IPS-20b (cell line): ENCODE measurements at regions not wholly inside any gene's neighbourhood (a gene's known extent, or its start where the extent isn't known, plus 50 kb on each side); places are given as distances from the start of the nearest gene placed in this dataset.
"Not testable (repeated sequence)": the region's sequence is repeated elsewhere in the genome, so short reads cannot be mapped to it uniquely, and the experiment has no call there.

Source experiments
- H3K27ac ChIP-seq: one replicate; pipeline ENCODE4 v1.5.1; 2013; ENCODE audit warnings: low read length
- H3K27me3 ChIP-seq: 2 replicates; pipeline ENCODE4 v1.6.1; 2013; ENCODE audit warnings: mild to moderate bottlenecking, low read length, inconsistent platforms; ENCODE audit not compliant: insufficient read depth
- H3K36me3 ChIP-seq: 2 replicates; pipeline ENCODE4 v1.6.1; 2013; ENCODE audit warnings: low read depth, mild to moderate bottlenecking, inconsistent platforms, low read length, moderate library complexity; ENCODE audit not compliant: insufficient read depth
- H3K4me1 ChIP-seq: 2 replicates; pipeline ENCODE4 v1.6.1; 2013; ENCODE audit warnings: mild to moderate bottlenecking, control low read depth, inconsistent platforms, low read length, moderate library complexity; ENCODE audit not compliant: insufficient read depth
- H3K4me3 ChIP-seq: 2 replicates; pipeline ENCODE4 v1.5.1; 2013; ENCODE audit warnings: mild to moderate bottlenecking, low read length, inconsistent platforms
- H3K9ac ChIP-seq: 2 replicates; pipeline ENCODE4 v1.6.1; 2013; ENCODE audit warnings: low read depth, mild to moderate bottlenecking, inconsistent platforms, low read length, moderate library complexity
- H3K9me3 ChIP-seq: 2 replicates; pipeline ENCODE4 v1.6.1; 2013; ENCODE audit warnings: mild to moderate bottlenecking, low read depth, low read length, inconsistent platforms; ENCODE audit not compliant: insufficient read depth

GRCh38 chr4:30860978-30861377, 140.8 kb downstream of the PCDH7 start:
- H3K4me3 ChIP-seq = no peak overlapping the region
- peaks cover 3% of the 10 kb centered on the region for H3K4me1 ChIP-seq
- no peak overlapping the region for H3K27ac ChIP-seq

GRCh38 chr4:30862196-30862595, 142.0 kb downstream of the PCDH7 start:
- Histone ChIP-seq H3K27me3 (no peaks in the 10 kb centered on the region), H3K4me3 (no peak overlapping the region), H3K36me3 (no peaks in the 10 kb centered on the region), H3K9ac (no peak overlapping the region), H3K4me1 (peaks cover 15% of the 10 kb centered on the region), H3K9me3 (no peaks in the 10 kb centered on the region), H3K27ac (no peak overlapping the region)

More at GRCh38 chr4:30860978-30861377, 140.8 kb downstream of the PCDH7 start:
- Histone ChIP-seq H3K9me3 (no peaks in the 10 kb centered on the region), H3K9ac (no peak overlapping the region), H3K36me3 (no peaks in the 10 kb centered on the region), H3K27me3 (no peaks in the 10 kb centered on the region)

- H3K27me3 ChIP-seq = no peaks in the 10 kb centered on the region
- peaks cover 15% of the 10 kb centered on the region for H3K4me1 ChIP-seq
- H3K36me3 ChIP-seq = no peaks in the 10 kb centered on the region
- H3K9me3 ChIP-seq = no peaks in the 10 kb centered on the region
- H3K27ac ChIP-seq = no peak overlapping the region
- no peak overlapping the region for H3K9ac ChIP-seq
- no peak overlapping the region for H3K4me3 ChIP-seq
Measured at GRCh38 chr4:30863021-30863420, 142.9 kb downstream of the PCDH7 start.

DNA sequence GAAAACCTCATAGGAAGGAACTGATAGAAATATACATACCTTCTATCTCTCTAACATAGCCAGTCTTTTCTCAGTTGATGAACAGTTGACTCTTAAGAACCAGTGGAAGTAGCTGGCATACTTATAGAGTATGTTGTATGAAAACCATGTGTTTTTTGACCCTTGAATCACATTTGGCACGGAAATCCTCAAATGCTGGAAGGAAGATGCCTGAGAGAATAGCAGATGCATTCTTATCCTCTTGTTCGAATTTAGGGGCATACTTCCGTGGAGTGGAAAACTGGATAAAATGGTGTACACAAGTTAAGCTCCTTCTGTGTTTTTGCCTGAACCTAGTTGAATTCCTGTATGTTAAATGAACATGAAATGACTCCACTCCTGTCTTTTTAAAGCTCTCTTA, 145.5 kb downstream of the PCDH7 start:
- Histone ChIP-seq H3K36me3 (no peaks in the 10 kb centered on the region), H3K4me1 (peaks cover 15% of the 10 kb centered on the region), H3K9ac (no peak overlapping the region), H3K4me3 (no peak overlapping the region), H3K27me3 (no peaks in the 10 kb centered on the region), H3K27ac (no peak overlapping the region), H3K9me3 (no peaks in the 10 kb centered on the region)

DNA sequence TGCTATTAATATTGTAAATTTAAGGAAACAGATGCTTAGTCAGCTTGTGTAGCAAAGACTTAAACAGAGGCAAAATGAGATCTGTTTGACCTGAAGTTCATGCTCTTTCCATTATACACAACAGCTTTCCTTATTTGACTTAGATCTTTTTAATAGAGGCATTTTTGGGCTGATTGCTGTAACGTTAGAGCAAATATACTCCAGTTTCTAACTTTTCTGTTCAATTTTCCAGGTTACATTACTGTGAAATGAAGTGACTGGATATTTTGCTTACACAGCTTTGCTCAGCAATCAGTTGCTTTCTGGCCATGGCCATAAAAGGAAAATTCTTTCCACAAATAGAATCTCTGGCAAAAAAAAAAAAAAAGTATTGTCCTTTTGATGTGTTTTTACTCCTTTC, 146.2 kb downstream of the PCDH7 start:
- no peak overlapping the region for H3K27ac ChIP-seq
- H3K4me3 ChIP-seq = no peak overlapping the region

DNA sequence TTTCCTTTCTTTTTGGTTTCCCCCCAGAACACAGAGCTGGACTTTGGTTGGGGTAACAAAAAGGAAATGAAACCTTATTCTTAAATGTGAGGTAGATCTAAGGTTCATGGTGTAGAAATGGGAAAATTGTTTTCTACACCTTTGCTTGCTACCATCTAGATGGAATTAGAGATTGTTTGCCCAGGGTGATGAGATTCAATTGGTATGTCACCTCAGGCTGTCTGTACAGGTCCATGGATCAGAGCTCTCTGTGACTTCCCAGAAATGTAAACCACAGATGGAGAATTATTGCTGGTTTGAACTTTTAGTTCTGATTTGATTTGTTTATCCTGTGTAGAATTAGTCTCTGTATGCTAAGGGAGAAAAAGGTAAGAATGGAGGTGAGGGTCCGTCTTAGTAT, 146.7 kb downstream of the PCDH7 start:
- Histone ChIP-seq H3K27me3 (no peaks in the 10 kb centered on the region), H3K9ac (no peak overlapping the region), H3K36me3 (no peaks in the 10 kb centered on the region), H3K27ac (no peak overlapping the region), H3K4me1 (peaks cover 12% of the 10 kb centered on the region), H3K9me3 (no peaks in the 10 kb centered on the region), H3K4me3 (no peak overlapping the region)

More for the DNA sequence above, 146.2 kb downstream of the PCDH7 start:
- H3K9ac ChIP-seq = no peak overlapping the region
- H3K9me3 ChIP-seq = no peaks in the 10 kb centered on the region
- H3K27me3 ChIP-seq = no peaks in the 10 kb centered on the region
- no peaks in the 10 kb centered on the region for H3K36me3 ChIP-seq
- H3K4me1 ChIP-seq = peaks cover 12% of the 10 kb centered on the region

- Histone ChIP-seq H3K9me3 (no peaks in the 10 kb centered on the region), H3K36me3 (no peaks in the 10 kb centered on the region), H3K4me1 (peaks cover 12% of the 10 kb centered on the region), H3K9ac (no peak overlapping the region), H3K27ac (no peak overlapping the region), H3K4me3 (no peak overlapping the region), H3K27me3 (no peaks in the 10 kb centered on the region)
Measured at GRCh38 chr4:30867427-30867826, 147.3 kb downstream of the PCDH7 start.

DNA sequence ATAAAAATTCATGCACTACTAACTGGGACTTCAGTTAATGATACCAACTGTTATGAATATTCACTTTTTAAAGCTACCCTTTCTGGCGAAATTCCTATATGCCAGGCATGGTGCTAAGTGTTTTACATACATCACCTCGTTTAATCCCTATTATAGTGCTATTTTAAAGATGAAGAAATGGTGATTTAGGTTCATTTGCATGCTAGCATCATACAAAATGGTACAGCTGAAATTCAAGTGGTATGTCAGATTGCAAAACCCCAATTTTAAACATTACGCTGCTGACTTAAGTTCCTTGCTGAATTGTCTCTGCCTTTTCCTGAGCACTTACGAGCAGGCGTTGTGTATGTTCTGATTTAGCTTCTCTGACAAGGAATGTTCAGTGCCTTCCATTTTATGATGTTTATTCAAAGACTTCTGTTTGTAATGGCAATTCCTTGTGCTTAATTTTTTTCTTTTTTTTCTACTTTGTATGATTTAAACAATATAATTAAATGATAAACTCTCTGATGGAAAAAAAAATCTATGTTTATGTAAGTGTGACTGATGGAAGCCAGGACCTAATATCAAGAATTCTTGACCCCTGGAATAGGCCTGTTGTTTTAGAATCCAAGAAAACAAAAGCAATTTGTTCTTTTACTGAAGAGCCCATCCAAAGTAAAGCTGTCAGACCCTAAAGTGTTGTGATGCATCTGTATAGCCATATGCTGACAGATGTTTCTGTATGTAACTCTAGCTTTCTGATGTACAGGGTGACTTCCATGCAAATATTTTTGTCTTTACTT, 148.1 kb downstream of the PCDH7 start:
- H3K4me3 ChIP-seq = no peak overlapping the region
- no peak overlapping the region for H3K27ac ChIP-seq
- H3K27me3 ChIP-seq = no peaks in the 10 kb centered on the region
- H3K9ac ChIP-seq = no peak overlapping the region
- no peaks in the 10 kb centered on the region for H3K36me3 ChIP-seq
- H3K9me3 ChIP-seq = no peaks in the 10 kb centered on the region
- H3K4me1 ChIP-seq = peaks cover 18% of the 10 kb centered on the region

GRCh38 chr4:30869387-30869786, 149.2 kb downstream of the PCDH7 start:
- H3K9ac ChIP-seq, H3K27me3 ChIP-seq: not testable (repeated sequence)

GRCh38 chr4:30870513-30870912, 150.3 kb downstream of the PCDH7 start:
- no peak overlapping the region for H3K9ac ChIP-seq

More at GRCh38 chr4:30869387-30869786, 149.2 kb downstream of the PCDH7 start:
- not testable (repeated sequence) for H3K9me3 ChIP-seq, H3K36me3 ChIP-seq, H3K4me3 ChIP-seq, H3K27ac ChIP-seq
- H3K4me1 ChIP-seq = peaks cover 18% of the 10 kb centered on the region

GRCh38 chr4:30875658-30876269, 155.6 kb downstream of the PCDH7 start:
- Histone ChIP-seq H3K4me3 (no peak overlapping the region), H3K27me3 (no peaks in the 10 kb centered on the region), H3K9me3 (no peaks in the 10 kb centered on the region), H3K9ac (no peak overlapping the region), H3K27ac (no peak overlapping the region), H3K4me1 (peaks cover 6% of the 10 kb centered on the region; the same call in 1 of the 2 replicates), H3K36me3 (no peaks in the 10 kb centered on the region)

More at GRCh38 chr4:30870513-30870912, 150.3 kb downstream of the PCDH7 start:
- no peak overlapping the region for H3K27ac ChIP-seq
- H3K9me3 ChIP-seq = no peaks in the 10 kb centered on the region
- H3K4me1 ChIP-seq = peaks cover 18% of the 10 kb centered on the region
- H3K27me3 ChIP-seq = no peaks in the 10 kb centered on the region
- H3K4me3 ChIP-seq = no peak overlapping the region
- H3K36me3 ChIP-seq = no peaks in the 10 kb centered on the region
